ENCODE measurements at regions not wholly inside any gene's neighbourhood (a gene's known extent, or its start where the extent isn't known, plus 50 kb on each side); places are given as distances from the start of the nearest gene placed in this dataset.

DNA sequence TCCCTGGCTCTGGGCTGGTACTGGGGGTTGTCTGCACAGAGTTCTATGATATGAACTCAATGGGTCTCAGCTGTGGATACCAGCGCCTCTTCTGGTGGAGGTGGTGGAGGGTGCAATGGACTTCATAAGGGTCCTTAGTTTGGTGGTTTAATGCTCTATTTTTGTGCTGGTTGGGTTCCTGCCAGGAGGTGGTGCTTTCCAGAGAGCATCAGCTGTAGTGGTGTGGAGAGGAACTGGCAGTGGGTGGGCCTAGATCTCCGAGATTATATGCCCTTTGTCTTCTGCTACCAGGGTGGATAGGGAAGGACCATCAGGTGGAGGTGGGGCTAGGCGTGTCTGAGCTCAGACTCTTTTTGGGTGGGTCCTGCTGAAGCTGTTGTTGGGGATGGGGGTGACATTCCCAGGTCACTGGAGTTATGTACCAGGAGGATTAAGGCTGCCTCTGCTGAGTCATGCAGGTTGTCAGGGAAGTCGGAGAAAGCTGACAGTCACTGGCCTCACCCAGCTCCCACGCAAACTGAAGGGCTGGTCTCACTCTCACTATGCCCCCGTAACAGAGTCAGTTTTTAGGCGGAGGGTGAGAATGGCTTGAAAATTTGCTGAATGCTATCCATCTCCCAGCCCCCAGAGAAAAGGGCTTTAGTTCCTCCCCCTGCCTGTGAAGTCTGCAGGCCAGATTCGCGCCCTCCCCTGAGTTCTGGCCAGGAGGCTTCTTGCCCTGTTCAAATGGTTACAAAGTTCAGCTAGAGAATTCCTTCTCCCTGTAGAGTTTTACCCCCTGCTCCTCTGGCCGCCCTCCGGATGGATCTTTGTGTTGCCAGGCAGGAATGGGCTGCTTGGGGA lies 902.9 kb downstream of the LTN1 start:
- Histone ChIP-seq H3K79me2 (ENCODE audit: control insufficient read depth, insufficient read depth, low read length) (no peaks in the 10 kb centered on the region), H3K9me3 (replicated peaks; ENCODE audit: control insufficient read depth, insufficient read depth, low read depth, low read length) (no peaks in the 10 kb centered on the region; the same call in 1 of the 2 replicates), H3K4me1 (replicated peaks in 1 of 2; ENCODE audit: control insufficient read depth in 2 of 2, insufficient read depth in 2 of 2, low read length in 2 of 2) (no peaks in the 10 kb centered on the region), H2AFZ (ENCODE audit: low read depth, low read length) (no peak overlapping the region), H3K9ac (ENCODE audit: insufficient read depth in 1 of 2, low read depth in 2 of 2, low read length in 2 of 2) (no peak overlapping the region), H4K20me1 (replicated peaks; ENCODE audit: control insufficient read depth, insufficient read depth, low read length) (no peaks in the 10 kb centered on the region), H3K27me3 (ENCODE audit: control insufficient read depth in 2 of 2, insufficient read depth in 2 of 2, low read length in 2 of 2) (no peaks in the 10 kb centered on the region), H3K4me2 (ENCODE audit: insufficient read depth, low read length) (no peak overlapping the region), H3K36me3 (ENCODE audit: control insufficient read depth, insufficient read depth, low read length) (no peaks in the 10 kb centered on the region), H3K4me3 (no peak overlapping the region), H3K27ac (ENCODE audit: extremely low read depth, low read depth, low read length) (no peak overlapping the region), H3K9me1 (ENCODE audit: control insufficient read depth, insufficient read depth, low read length) (no peaks in the 10 kb centered on the region)
- 0% methylated on average over 10 of the region's 11 CpGs for WGBS (ENCODE audit: insufficient coverage, low coverage, missing lambda C conversion rate)
- intact Hi-C loops (cut with micrococcal nuclease) (no loop called here), in situ Hi-C loops (cut with MboI) (no loop called here)
- no peak for FAIRE-seq
- no peak for DNase-seq (ENCODE audit: extremely low read depth in 1 of 4, low spot score in 3 of 4)
- ChIA-PET CTCF (ENCODE audit: low intra/inter-chr PET ratio) (no interaction called here), POLR2A (no interaction called here)
- TF ChIP-seq ZNF75A (CRISPR knock-in tag; IDR thresholded peaks at IDR 0.05) (no peak), PRMT5 (CRISPR knock-in tag; IDR thresholded peaks at IDR 0.05) (no peak), NRF1 (conservative IDR thresholded peaks at IDR 0.05 in 1 of 2, IDR thresholded peaks at IDR 0.05 in 1 of 2) (no peak), PHB (CRISPR knock-in tag; IDR thresholded peaks at IDR 0.05) (no peak), SMARCB1 (IDR thresholded peaks at IDR 0.05; ENCODE audit: insufficient read length, low read depth) (no peak)
- no TSS peak for BruUV-seq (replicated peaks)
- no peak for ATAC-seq
